HEK293T (cell line): ENCODE measurements at regions not wholly inside any gene's neighbourhood (a gene's known extent, or its start where the extent isn't known, plus 50 kb on each side); places are given as distances from the start of the nearest gene placed in this dataset.

Experiments
- ARNT ChIP-seq: fragments of 450-650 bp; IDR thresholded peaks from 2 replicates; pipeline ENCODE4 v1.6.1; 2017; ENCODE audit warnings: mild to moderate bottlenecking
- CTBP1 ChIP-seq: fragments of 450-650 bp; IDR thresholded peaks from 2 replicates; pipeline ENCODE4 v1.6.1; 2016; ENCODE audit warnings: borderline replicate concordance
- ELF4 ChIP-seq: fragments of 450-650 bp; IDR thresholded peaks from 2 replicates; pipeline ENCODE4 v1.6.1; 2017; ENCODE audit warnings: antibody characterized with exemption
- FOXK2 ChIP-seq: fragments of 450-650 bp; IDR thresholded peaks from 2 replicates; pipeline ENCODE4 v1.6.1; 2016; ENCODE audit warnings: mild to moderate bottlenecking
- FOXM1 ChIP-seq: fragments of 450-650 bp; IDR thresholded peaks from 2 replicates; pipeline ENCODE4 v1.6.1; 2017; ENCODE audit warnings: mild to moderate bottlenecking, borderline replicate concordance
- HDGF ChIP-seq: fragments of 450-650 bp; IDR thresholded peaks from 2 replicates; pipeline ENCODE4 v1.6.1; 2017; ENCODE audit warnings: antibody characterized with exemption, borderline replicate concordance
- SP1 ChIP-seq: fragments of 450-650 bp; IDR thresholded peaks from 2 replicates; pipeline ENCODE4 v1.6.1; 2017
- SUZ12 ChIP-seq: fragments of 450-650 bp; IDR thresholded peaks from 2 replicates; pipeline ENCODE4 v1.6.1; 2016; ENCODE audit warnings: mild to moderate bottlenecking
- ZNF384 ChIP-seq: fragments of 450-650 bp; IDR thresholded peaks from 2 replicates; pipeline ENCODE4 v1.6.1; 2016

GRCh38 chr17:71802663-71803062 is 318.2 kb upstream of the SOX9 start:
- TF ChIP-seq CTBP1 (no peak), ARNT (no peak), SUZ12 (no peak), FOXK2 (no peak), SP1 (no peak), FOXM1 (no peak), HDGF (no peak), ZNF384 (no peak), ELF4 (no peak)
